Activated T-cell treated with anti-CD3 and anti-CD28 coated beads, Interleukin-2, amount 50 U/mL, for 4 hours (primary cell): ENCODE measurements at regions not wholly inside any gene's neighbourhood (a gene's known extent, or its start where the extent isn't known, plus 50 kb on each side); places are given as distances from the start of the nearest gene placed in this dataset.

Source experiments
- ATAC-seq, 2 donors: fragments of 200-7000 bp; cut with Tn5 transposase; one replicate each; pipeline ENCODE4 v1.10.0; 2021
- DNase-seq: peaks from one replicate; pipeline ENCODE4 v3.0.0-alpha.2; 2020
- H3K27me3 Mint-ChIP-seq: one replicate; pipeline ENCODE4 v1.8.0; 2021; ENCODE audit warnings: low read depth, mixed read lengths
- H3K36me3 Mint-ChIP-seq: one replicate; pipeline ENCODE4 v1.8.0; 2022; ENCODE audit warnings: mixed read lengths; ENCODE audit not compliant: insufficient read depth
- H3K4me1 Mint-ChIP-seq: one replicate; pipeline ENCODE4 v1.8.0; 2021; ENCODE audit warnings: low read depth, mixed read lengths
- H3K4me3 Mint-ChIP-seq: one replicate; pipeline ENCODE4 v1.8.0; 2021; ENCODE audit warnings: mild to moderate bottlenecking, moderate library complexity, mixed read lengths
- H3K9me3 Mint-ChIP-seq: one replicate; pipeline ENCODE4 v1.8.0; 2021; ENCODE audit warnings: mixed read lengths

DNA sequence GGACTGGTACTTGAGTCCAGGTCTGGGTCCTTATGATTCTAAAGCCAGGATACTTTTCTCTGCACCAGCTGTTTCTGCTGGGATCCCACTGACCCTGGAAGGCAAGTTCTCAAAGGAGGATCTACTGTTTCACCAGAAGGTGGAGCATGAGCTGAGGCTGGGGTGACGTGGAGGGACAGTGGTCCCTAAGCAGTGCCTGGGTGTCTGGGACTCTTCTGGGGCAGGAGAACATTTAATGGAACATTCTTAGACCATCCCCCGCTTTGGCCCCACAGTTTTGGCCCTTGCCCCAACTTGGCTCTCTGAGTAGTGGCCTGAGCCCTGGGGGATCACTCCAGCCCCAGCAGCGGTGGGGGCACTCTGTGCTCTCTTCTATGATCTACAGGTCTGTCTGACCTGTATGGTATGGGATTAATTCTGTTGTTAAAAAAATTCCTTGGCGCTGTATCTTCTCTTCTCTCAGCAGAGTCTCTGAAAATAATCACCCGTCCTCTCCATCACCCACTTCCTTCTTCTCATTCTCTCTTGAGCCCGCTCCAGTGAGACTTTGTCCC is 60.3 kb upstream of the CSF3R start:
- no peak for ATAC-seq
- peaks cover 11% of the 10 kb centered on the region for H3K27me3 Mint-ChIP-seq

DNA sequence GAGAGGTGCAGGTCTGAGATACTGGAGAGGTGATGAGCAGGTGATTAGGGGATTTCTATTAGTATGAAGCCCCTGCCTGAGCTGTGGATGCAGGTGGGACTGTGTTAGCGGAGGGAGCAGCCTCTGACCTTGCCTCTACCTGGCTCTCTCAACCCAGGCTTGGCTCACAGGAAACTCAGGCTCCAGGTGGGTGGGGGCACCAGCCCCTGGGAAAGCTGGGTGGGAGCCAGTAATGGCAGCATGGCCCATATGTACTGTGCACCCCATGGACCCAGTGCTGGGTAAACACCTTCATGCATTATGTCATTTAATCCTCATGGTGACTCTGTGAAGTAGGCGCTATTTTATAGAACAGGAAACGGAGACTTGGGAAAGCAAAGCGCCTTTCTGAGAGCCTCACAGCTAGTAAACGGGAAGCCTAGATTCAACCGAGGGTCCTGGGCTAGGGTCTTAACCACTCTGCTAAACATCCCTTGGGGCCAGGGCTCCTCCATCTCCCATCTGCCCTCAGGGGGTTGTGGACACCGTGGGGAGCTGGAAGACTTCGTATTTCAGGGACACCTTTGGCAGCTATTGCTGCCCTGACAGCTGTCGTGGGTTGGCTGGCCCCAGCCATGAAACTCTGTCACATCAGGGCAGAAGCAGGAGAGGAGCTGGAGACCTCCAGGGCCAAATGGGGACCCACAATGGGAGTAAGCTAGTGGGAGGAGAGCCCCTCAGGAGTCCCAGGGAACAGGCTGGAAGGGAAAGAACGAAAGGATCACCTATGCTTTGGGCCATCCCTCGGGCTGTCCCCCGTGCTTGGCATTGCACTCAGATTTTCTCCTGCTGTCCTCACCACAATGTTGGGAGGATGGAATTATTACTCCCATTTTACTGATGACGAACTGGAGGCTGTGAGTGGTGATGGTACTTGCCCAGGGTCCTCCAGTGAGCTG is 59.6 kb upstream of the CSF3R start:
- Mint-ChIP-seq H3K9me3 (no peaks in the 10 kb centered on the region), H3K27me3 (peaks cover 14% of the 10 kb centered on the region), H3K36me3 (no peaks in the 10 kb centered on the region), H3K4me1 (no peaks in the 10 kb centered on the region), H3K4me3 (no peak overlapping the region)
- no peak for ATAC-seq
- DNase-seq = no peak

More for the DNA sequence above, 60.3 kb upstream of the CSF3R start:
- H3K4me3 Mint-ChIP-seq = no peak overlapping the region
- no peaks in the 10 kb centered on the region for H3K4me1 Mint-ChIP-seq
- DNase-seq = no peak
- H3K36me3 Mint-ChIP-seq = no peaks in the 10 kb centered on the region
- H3K9me3 Mint-ChIP-seq = no peaks in the 10 kb centered on the region

DNA sequence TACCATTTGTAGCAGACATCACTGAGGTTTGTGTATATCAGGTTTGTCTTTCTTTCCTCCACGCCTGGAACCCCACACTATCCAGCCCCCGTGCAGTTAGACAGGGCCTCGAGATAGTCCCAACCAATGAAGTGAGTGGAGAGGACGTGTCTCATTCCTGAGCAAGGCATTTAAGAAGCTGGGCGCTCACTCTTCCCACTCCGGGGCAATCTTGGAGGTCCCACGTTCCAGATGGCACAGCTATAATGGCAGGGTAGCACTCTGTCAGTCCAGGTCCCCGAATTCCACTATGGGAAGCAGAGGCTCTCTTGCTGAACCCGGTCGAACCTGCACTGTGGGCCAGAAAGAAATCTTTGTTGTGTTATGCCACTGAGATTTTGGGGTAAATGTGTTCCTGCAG is 57.3 kb upstream of the CSF3R start:
- peaks cover 16% of the 10 kb centered on the region for H3K27me3 Mint-ChIP-seq
- no peak overlapping the region for H3K4me3 Mint-ChIP-seq
- no peaks in the 10 kb centered on the region for H3K4me1 Mint-ChIP-seq
- no peak for ATAC-seq
- H3K36me3 Mint-ChIP-seq = no peaks in the 10 kb centered on the region
- DNase-seq = no peak
- H3K9me3 Mint-ChIP-seq = no peaks in the 10 kb centered on the region

DNA sequence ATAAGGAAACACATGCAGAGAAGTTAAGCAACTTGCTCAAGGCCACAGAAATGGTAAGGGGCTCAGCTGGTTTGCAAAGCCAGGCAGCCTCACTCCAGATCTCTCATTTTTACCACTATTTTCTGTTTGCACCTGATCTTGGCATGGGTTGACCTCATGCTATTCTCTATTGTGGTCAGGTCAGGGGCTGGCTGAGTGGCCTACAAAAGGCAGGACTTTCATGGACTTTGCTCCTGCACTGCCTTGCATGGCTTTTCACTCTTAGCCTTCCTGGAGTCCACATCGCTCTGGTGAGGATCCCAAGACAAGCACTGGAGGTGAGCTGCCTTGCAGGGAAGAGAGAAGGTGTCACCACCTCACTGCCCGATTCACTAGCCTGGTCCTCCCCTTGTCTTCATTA is 56.8 kb upstream of the CSF3R start:
- DNase-seq (no peak), ATAC-seq (no peak)
- no peaks in the 10 kb centered on the region for H3K36me3 Mint-ChIP-seq
- peaks cover 16% of the 10 kb centered on the region for H3K27me3 Mint-ChIP-seq
- H3K4me1 Mint-ChIP-seq = no peaks in the 10 kb centered on the region
- no peak overlapping the region for H3K4me3 Mint-ChIP-seq
- H3K9me3 Mint-ChIP-seq = no peaks in the 10 kb centered on the region

DNA sequence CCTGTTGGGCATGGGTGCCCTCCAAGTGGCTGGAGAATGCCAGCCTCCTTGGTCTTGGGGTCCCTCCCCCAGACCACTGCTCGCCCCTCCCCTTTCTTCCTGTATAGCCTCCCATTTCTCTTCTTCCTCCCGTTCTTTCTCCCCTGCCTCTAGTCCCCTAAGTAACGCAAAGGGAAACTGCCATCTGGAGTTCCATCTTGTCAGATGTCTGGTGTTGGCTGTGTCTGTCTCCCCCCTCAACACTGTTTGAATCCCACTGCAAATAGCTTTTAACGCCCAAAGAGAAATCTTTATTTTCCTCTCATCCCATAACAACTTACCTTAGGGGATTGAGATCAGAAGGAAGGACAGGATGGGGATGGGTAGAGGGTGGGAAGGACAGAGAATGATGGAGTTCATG is 55.3 kb upstream of the CSF3R start:
- Mint-ChIP-seq H3K36me3 (no peaks in the 10 kb centered on the region), H3K9me3 (no peaks in the 10 kb centered on the region), H3K27me3 (peaks cover 16% of the 10 kb centered on the region), H3K4me3 (no peak overlapping the region), H3K4me1 (no peaks in the 10 kb centered on the region)
- DNase-seq (no peak), ATAC-seq (no peak)

DNA sequence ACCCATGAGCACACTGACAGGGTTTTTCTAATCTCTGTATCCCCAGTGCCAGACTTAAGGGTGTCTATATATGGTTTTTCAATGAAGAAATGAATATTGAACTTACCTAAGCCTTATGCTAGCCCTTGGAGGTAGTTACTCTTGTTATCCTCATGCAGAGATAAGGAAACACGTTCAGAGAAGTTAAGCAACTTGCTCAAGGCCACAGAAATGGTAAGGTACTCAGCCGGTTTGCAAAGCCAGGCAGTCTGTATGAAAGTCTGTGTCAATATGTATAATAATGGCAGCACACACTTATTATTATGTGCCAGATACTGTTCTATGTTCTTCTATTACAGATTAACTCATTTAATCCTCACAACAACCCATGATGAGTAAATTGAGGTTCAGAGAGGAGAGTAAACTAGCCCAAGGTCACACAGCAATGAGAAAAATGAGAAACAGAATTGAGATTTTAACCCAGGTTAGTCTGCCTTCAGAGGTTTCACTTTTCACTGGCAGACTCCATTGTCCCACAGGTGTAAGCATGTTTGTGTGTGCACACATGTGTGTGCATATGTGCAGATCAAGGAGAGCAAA is 54.6 kb upstream of the CSF3R start:
- Mint-ChIP-seq H3K4me3 (no peak overlapping the region), H3K36me3 (no peaks in the 10 kb centered on the region), H3K27me3 (peaks cover 15% of the 10 kb centered on the region), H3K9me3 (no peaks in the 10 kb centered on the region), H3K4me1 (no peaks in the 10 kb centered on the region)
- no peak for ATAC-seq
- DNase-seq = no peak

DNA sequence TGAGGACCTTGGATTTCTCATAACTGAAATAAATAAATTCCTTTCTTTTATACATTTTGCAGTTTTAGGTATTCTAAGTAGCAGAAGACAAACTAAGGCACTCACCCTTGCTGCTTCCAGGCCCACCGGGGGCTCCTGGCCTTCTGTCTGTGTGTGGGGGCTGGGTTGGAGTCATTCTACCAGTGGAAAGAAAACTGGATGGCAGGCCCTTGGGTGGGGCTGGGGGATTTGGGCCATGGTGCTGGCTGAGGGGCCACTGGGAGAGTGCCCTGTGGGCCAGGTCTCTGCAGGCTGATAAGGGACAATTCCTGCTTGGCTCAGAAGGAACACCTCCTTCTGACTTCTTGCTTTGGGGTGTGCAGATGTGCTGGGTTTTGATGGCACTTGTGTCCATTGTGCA is 54.0 kb upstream of the CSF3R start:
- no peaks in the 10 kb centered on the region for H3K9me3 Mint-ChIP-seq
- no peak for DNase-seq
- H3K36me3 Mint-ChIP-seq = no peaks in the 10 kb centered on the region
- no peak overlapping the region for H3K4me3 Mint-ChIP-seq
- peaks cover 9% of the 10 kb centered on the region for H3K27me3 Mint-ChIP-seq
- no peak for ATAC-seq
- no peaks in the 10 kb centered on the region for H3K4me1 Mint-ChIP-seq

DNA sequence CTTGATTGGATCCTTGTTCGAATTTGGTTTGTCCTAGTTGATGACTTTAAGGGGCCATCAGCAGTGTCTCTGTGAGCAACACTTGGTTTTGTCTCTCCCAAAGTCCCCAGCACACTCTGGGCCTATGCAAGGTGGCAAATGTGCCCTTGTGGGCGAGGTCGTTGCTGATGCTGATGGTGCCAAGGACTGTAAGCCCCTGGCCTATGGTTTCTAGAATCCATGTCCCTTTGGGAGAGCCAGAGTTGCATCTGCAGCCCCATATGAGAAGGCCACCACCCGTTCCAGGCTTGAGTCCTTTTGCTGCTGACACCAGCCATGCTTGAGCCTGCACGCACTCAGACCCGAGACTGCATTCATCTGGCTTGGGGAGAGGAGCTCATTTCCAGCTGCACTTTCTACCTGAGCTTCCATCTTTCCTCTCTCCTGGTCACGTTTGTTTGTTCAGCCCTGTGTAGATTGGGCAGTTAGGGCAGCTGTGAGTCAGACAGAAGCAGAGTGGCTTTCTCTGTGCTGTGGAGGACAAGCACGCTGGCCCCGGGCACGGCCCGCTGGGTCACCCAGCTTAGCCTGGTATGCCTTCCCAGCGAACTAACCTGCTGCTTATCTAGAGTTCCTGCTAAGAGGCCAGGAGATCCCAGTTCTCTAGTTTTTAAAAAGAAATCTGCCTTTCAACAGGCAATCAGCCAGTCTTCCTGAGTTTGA is 52.1 kb upstream of the CSF3R start:
- peaks cover 15% of the 10 kb centered on the region for H3K27me3 Mint-ChIP-seq
- no peaks in the 10 kb centered on the region for H3K4me1 Mint-ChIP-seq
- H3K9me3 Mint-ChIP-seq = no peaks in the 10 kb centered on the region
- H3K36me3 Mint-ChIP-seq = no peaks in the 10 kb centered on the region
- no peak overlapping the region for H3K4me3 Mint-ChIP-seq
- ATAC-seq (no peak), DNase-seq (no peak)

DNA sequence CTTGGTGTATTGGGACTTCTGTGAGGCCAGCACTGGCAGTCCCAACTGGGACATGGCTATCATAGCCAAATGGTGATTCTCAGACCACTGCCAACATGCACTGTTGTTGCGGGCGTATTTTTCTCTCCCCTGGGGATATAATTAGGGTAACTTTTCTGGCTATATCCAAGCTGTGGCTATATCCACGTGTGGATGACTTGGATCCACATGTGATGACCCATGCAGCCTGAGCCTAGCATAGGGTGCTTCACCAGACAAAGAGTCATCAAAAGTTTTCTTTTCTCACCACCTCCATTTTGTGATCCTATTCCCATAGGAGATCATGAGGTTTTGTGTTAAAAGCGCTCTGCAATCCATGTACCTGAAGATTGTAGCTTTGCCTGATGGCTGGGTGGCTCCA is 51.2 kb upstream of the CSF3R start:
- Mint-ChIP-seq H3K4me1 (no peaks in the 10 kb centered on the region), H3K9me3 (no peaks in the 10 kb centered on the region), H3K4me3 (no peak overlapping the region), H3K36me3 (no peaks in the 10 kb centered on the region), H3K27me3 (peaks cover 19% of the 10 kb centered on the region)
- no peak for DNase-seq
- no peak for ATAC-seq

DNA sequence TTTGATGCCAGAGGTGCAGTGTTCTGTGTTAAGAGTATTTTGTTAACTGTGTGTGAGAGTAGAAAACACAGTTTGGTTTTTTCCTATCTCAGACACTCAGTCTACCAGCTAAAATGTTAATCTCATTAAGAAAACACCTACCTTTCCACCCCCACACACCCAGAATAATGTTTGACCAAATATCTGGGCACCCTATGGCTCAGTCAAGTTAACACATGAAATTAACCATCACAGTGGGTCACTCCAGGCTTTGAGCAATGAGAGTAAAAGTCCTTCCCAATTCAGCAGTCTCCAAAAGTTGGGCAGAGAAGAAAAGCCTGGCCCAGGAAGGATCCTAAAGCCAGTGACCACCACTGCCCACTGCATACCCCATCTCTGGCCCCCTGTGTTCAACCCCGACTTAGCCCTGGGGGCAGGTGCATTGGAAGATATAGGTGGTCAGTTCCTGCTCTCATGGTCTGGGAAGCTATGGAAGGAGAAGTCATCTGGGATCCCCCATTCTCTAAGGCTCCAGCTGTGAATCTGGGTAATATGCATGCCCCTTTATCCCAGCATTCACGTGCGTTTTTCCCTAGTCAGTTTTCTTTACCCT is 50.2 kb upstream of the CSF3R start:
- no peaks in the 10 kb centered on the region for H3K36me3 Mint-ChIP-seq
- H3K4me3 Mint-ChIP-seq = no peak overlapping the region
- DNase-seq = no peak
- H3K27me3 Mint-ChIP-seq = peaks cover 19% of the 10 kb centered on the region
- no peaks in the 10 kb centered on the region for H3K4me1 Mint-ChIP-seq
- no peak for ATAC-seq
- no peaks in the 10 kb centered on the region for H3K9me3 Mint-ChIP-seq
